ENCODE measurements at regions not wholly inside any gene's neighbourhood (a gene's known extent, or its start where the extent isn't known, plus 50 kb on each side); places are given as distances from the start of the nearest gene placed in this dataset.

DNA sequence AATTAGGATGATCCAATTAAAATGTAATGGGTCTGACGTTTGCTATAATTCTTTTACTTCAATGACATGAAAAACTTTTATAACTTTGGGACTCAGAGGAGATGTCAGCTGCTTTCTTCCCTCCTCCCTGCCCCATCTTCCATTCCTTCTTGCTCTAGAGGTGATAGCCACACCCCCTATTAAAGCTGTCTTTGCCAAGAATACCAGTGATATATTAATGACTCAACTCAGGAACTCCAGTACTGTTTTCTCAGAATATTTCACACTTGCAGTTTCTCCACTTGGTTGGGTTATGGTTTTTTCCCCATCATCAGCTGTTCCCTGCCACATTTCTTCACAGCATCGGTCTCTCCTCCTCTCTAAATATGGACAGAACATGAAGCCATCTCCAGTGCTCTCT is 184.0 kb downstream of the KCNE4 start:
- Histone ChIP-seq H3K4ac (ENCODE audit: low read depth in 1 of 2, low read length in 2 of 2) (no peak overlapping the region), H2AK5ac (ENCODE audit: low read length, severe bottlenecking) (no peak overlapping the region), H3K23ac (ENCODE audit: low read length in 2 of 2) (no peak overlapping the region), H3K4me3 (ENCODE audit: insufficient read depth in 1 of 2, low read depth in 1 of 2, low read length in 2 of 2) (no peak overlapping the region), H4K8ac (ENCODE audit: low read length) (no peak overlapping the region), H2AFZ (ENCODE audit: low read depth, low read length) (no peak overlapping the region), H2BK120ac (ENCODE audit: low read depth, low read length) (no peak overlapping the region), H3K4me1 (ENCODE audit: control insufficient read depth, insufficient read depth, low read depth, low read length) (no peaks in the 10 kb centered on the region), H3K36me3 (ENCODE audit: control insufficient read depth in 1 of 2, insufficient read depth in 2 of 2, low read depth in 1 of 2, low read length in 2 of 2) (no peaks in the 10 kb centered on the region), H3K27me3 (ENCODE audit: control insufficient read depth in 1 of 2, insufficient read depth in 1 of 2, low read length in 2 of 2) (no peaks in the 10 kb centered on the region), H2BK5ac (ENCODE audit: low read depth, low read length, poor library complexity, severe bottlenecking) (no peak overlapping the region), H3K4me2 (ENCODE audit: low read length, poor library complexity, severe bottlenecking) (no peak overlapping the region), H3K9me3 (ENCODE audit: control insufficient read depth, low read length) (no peaks in the 10 kb centered on the region), H3K79me1 (replicated peaks; ENCODE audit: low read length, poor library complexity, severe bottlenecking) (no peaks in the 10 kb centered on the region), H3K9ac (ENCODE audit: low read length) (no peak overlapping the region), H3K18ac (ENCODE audit: low read depth in 1 of 2, low read length in 2 of 2) (no peak overlapping the region), H3K14ac (ENCODE audit: low read length in 2 of 2) (no peak overlapping the region), H2BK12ac (ENCODE audit: low read length in 2 of 2) (no peak overlapping the region), H4K91ac (ENCODE audit: low read length) (no peak overlapping the region), H3K27ac (ENCODE audit: low read length, poor library complexity, severe bottlenecking) (peak overlapping the region; percentile 45), H2BK15ac (ENCODE audit: low read depth, poor library complexity, severe bottlenecking) (no peak overlapping the region)
- DNase-seq = no peak
- WGBS = 94% methylated on average over 2 of the region's 2 CpGs

DNA sequence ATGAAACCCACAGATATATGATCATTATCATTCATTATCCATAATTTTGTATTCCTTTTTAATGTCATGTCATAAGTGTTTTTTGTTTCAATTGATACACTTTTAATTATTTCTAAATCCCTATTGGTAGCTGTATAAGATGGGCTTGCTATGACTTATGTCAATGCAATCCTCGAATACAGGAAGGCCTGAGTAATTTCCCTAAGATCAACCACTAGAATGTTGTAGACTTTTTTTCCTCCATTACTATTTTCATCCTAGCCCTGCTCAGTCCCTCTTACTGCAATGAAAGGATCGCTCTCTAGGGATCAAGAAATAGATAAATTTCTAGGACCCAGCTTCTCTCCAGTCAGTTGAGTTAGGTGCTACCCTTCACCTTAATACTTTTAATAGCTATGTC is 186.3 kb downstream of the KCNE4 start:
- no peak overlapping the region for H3K4ac ChIP-seq (ENCODE audit: low read depth in 1 of 2, low read length in 2 of 2)
- H3K14ac ChIP-seq (ENCODE audit: low read length in 2 of 2) = no peak overlapping the region
- no peaks in the 10 kb centered on the region for H3K4me1 ChIP-seq (ENCODE audit: control insufficient read depth, insufficient read depth, low read depth, low read length)
- H3K27me3 ChIP-seq (ENCODE audit: control insufficient read depth in 1 of 2, insufficient read depth in 1 of 2, low read length in 2 of 2) = no peaks in the 10 kb centered on the region
- no peak overlapping the region for H4K8ac ChIP-seq (ENCODE audit: low read length)
- H4K91ac ChIP-seq (ENCODE audit: low read length) = no peak overlapping the region
- H2BK120ac ChIP-seq (ENCODE audit: low read depth, low read length) = no peak overlapping the region
- H3K9me3 ChIP-seq (ENCODE audit: control insufficient read depth, low read length) = peaks cover 4% of the 10 kb centered on the region
- H3K4me3 ChIP-seq (ENCODE audit: insufficient read depth in 1 of 2, low read depth in 1 of 2, low read length in 2 of 2) = no peak overlapping the region
- H3K36me3 ChIP-seq (ENCODE audit: control insufficient read depth in 1 of 2, insufficient read depth in 2 of 2, low read depth in 1 of 2, low read length in 2 of 2) = no peaks in the 10 kb centered on the region
- no peak overlapping the region for H3K18ac ChIP-seq (ENCODE audit: low read depth in 1 of 2, low read length in 2 of 2)
- H2BK5ac ChIP-seq (ENCODE audit: low read depth, low read length, poor library complexity, severe bottlenecking) = no peak overlapping the region
- H2BK12ac ChIP-seq (ENCODE audit: low read length in 2 of 2) = no peak overlapping the region
- DNase-seq = no peak
- no peak overlapping the region for H2AFZ ChIP-seq (ENCODE audit: low read depth, low read length)
- 95% methylated on average over 2 of the region's 2 CpGs for WGBS
- H2BK15ac ChIP-seq (ENCODE audit: low read depth, poor library complexity, severe bottlenecking) = no peak overlapping the region
- no peak overlapping the region for H3K27ac ChIP-seq (ENCODE audit: low read length, poor library complexity, severe bottlenecking)
- H3K9ac ChIP-seq (ENCODE audit: low read length) = no peak overlapping the region
- no peaks in the 10 kb centered on the region for H3K79me1 ChIP-seq (replicated peaks; ENCODE audit: low read length, poor library complexity, severe bottlenecking)
- H2AK5ac ChIP-seq (ENCODE audit: low read length, severe bottlenecking) = no peak overlapping the region
- H3K4me2 ChIP-seq (ENCODE audit: low read length, poor library complexity, severe bottlenecking) = no peak overlapping the region
- no peak overlapping the region for H3K23ac ChIP-seq (ENCODE audit: low read length in 2 of 2)

DNA sequence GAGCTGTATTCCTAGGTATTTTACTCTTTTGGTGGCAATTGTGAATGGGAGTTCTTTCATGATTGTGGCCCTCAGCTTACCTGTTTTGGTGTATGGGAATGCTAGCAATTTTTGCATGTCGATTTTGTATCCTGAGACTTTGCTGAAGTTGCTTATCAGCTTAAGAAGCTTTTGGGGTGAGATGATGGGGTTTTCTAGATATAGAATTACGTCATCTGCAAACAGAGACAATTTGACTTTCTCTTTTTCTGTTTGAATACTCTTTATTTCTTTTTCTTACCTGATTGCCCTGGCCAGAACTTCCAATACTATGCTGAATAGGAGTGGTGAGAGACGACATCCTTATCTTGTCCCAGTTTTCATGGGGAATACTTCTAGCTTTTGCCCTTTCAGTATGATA is 191.2 kb downstream of the KCNE4 start:
- Histone ChIP-seq H2AK5ac (ENCODE audit: low read length, severe bottlenecking) (no peak overlapping the region), H2BK15ac (ENCODE audit: low read depth, poor library complexity, severe bottlenecking) (no peak overlapping the region), H3K4me1 (ENCODE audit: control insufficient read depth, insufficient read depth, low read depth, low read length) (no peaks in the 10 kb centered on the region), H4K8ac (ENCODE audit: low read length) (no peak overlapping the region), H2BK120ac (ENCODE audit: low read depth, low read length) (no peak overlapping the region), H2BK5ac (ENCODE audit: low read depth, low read length, poor library complexity, severe bottlenecking) (no peak overlapping the region), H2AFZ (ENCODE audit: low read depth, low read length) (no peak overlapping the region), H3K27me3 (ENCODE audit: control insufficient read depth in 1 of 2, insufficient read depth in 1 of 2, low read length in 2 of 2) (no peaks in the 10 kb centered on the region), H3K27ac (ENCODE audit: low read length, poor library complexity, severe bottlenecking) (no peak overlapping the region), H3K4me2 (ENCODE audit: low read length, poor library complexity, severe bottlenecking) (no peak overlapping the region), H3K4ac (ENCODE audit: low read depth in 1 of 2, low read length in 2 of 2) (no peak overlapping the region), H3K14ac (ENCODE audit: low read length in 2 of 2) (no peak overlapping the region), H3K4me3 (ENCODE audit: insufficient read depth in 1 of 2, low read depth in 1 of 2, low read length in 2 of 2) (no peak overlapping the region), H4K91ac (ENCODE audit: low read length) (no peak overlapping the region), H3K9ac (ENCODE audit: low read length) (no peak overlapping the region), H3K23ac (ENCODE audit: low read length in 2 of 2) (no peak overlapping the region), H3K18ac (ENCODE audit: low read depth in 1 of 2, low read length in 2 of 2) (no peak overlapping the region), H3K79me1 (replicated peaks; ENCODE audit: low read length, poor library complexity, severe bottlenecking) (no peaks in the 10 kb centered on the region), H3K9me3 (ENCODE audit: control insufficient read depth, low read length) (peaks cover 8% of the 10 kb centered on the region), H2BK12ac (ENCODE audit: low read length in 2 of 2) (no peak overlapping the region), H3K36me3 (ENCODE audit: control insufficient read depth in 1 of 2, insufficient read depth in 2 of 2, low read depth in 1 of 2, low read length in 2 of 2) (no peaks in the 10 kb centered on the region)
- WGBS = 94% methylated on average over 2 of the region's 3 CpGs
- DNase-seq = no peak

DNA sequence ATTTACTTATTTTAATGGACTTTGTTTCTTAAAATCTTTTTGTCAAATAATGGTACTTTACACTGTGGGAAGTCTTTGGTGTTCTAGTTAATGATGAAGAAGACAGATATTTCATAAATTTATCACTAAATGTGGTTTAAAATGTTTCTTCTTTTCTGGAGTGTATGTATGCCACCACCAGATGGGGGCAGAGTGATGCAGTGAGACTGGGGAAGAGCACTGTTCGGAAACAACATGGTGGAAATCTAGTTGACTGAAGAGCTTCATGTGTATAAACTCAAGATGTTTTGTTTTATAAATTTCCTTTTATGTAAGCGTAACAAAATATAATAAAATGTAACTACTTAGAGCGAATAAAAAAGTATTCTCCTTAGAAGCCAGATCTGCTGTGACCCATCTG is 195.1 kb downstream of the KCNE4 start:
- H3K79me1 ChIP-seq (replicated peaks; ENCODE audit: low read length, poor library complexity, severe bottlenecking) = no peaks in the 10 kb centered on the region
- H3K4me3 ChIP-seq (ENCODE audit: insufficient read depth in 1 of 2, low read depth in 1 of 2, low read length in 2 of 2) = no peak overlapping the region
- H2AFZ ChIP-seq (ENCODE audit: low read depth, low read length) = no peak overlapping the region
- peaks cover 8% of the 10 kb centered on the region for H3K9me3 ChIP-seq (ENCODE audit: control insufficient read depth, low read length)
- no peaks in the 10 kb centered on the region for H3K4me1 ChIP-seq (ENCODE audit: control insufficient read depth, insufficient read depth, low read depth, low read length)
- H3K18ac ChIP-seq (ENCODE audit: low read depth in 1 of 2, low read length in 2 of 2) = no peak overlapping the region
- H3K27ac ChIP-seq (ENCODE audit: low read length, poor library complexity, severe bottlenecking) = no peak overlapping the region
- H2AK5ac ChIP-seq (ENCODE audit: low read length, severe bottlenecking) = no peak overlapping the region
- no peak overlapping the region for H3K4me2 ChIP-seq (ENCODE audit: low read length, poor library complexity, severe bottlenecking)
- no peak overlapping the region for H4K8ac ChIP-seq (ENCODE audit: low read length)
- H3K4ac ChIP-seq (ENCODE audit: low read depth in 1 of 2, low read length in 2 of 2) = no peak overlapping the region
- no peak overlapping the region for H3K9ac ChIP-seq (ENCODE audit: low read length)
- no peak overlapping the region for H4K91ac ChIP-seq (ENCODE audit: low read length)
- H2BK12ac ChIP-seq (ENCODE audit: low read length in 2 of 2) = no peak overlapping the region
- no peak overlapping the region for H3K14ac ChIP-seq (ENCODE audit: low read length in 2 of 2)
- no peak overlapping the region for H2BK120ac ChIP-seq (ENCODE audit: low read depth, low read length)
- no peak overlapping the region for H2BK15ac ChIP-seq (ENCODE audit: low read depth, poor library complexity, severe bottlenecking)
- H3K27me3 ChIP-seq (ENCODE audit: control insufficient read depth in 1 of 2, insufficient read depth in 1 of 2, low read length in 2 of 2) = no peaks in the 10 kb centered on the region
- H2BK5ac ChIP-seq (ENCODE audit: low read depth, low read length, poor library complexity, severe bottlenecking) = no peak overlapping the region
- 100% methylated on average over 1 of the region's 3 CpGs for WGBS
- H3K23ac ChIP-seq (ENCODE audit: low read length in 2 of 2) = no peak overlapping the region
- DNase-seq = peak; percentile 40
- no peaks in the 10 kb centered on the region for H3K36me3 ChIP-seq (ENCODE audit: control insufficient read depth in 1 of 2, insufficient read depth in 2 of 2, low read depth in 1 of 2, low read length in 2 of 2)

All from mesenchymal stem cell (in vitro differentiated cells and primary cell).